GM13977 (cell line): ENCODE measurements at regions not wholly inside any gene's neighbourhood (a gene's known extent, or its start where the extent isn't known, plus 50 kb on each side); places are given as distances from the start of the nearest gene placed in this dataset.

Source experiments
- DNase-seq: peaks from one replicate; pipeline ENCODE4 v3.0.0; 2012; ENCODE audit warnings: low spot score
- in situ Hi-C: fragments of 300-500 bp; cut with MboI; formaldehyde crosslinking; loops from one replicate; pipeline ENCODE4 v1.12.0; 2022; ENCODE audit warnings: low sequenced_read_pairs, low pct_unique_long_range_greater_than_20kb, mixed read lengths, inconsistent platforms; ENCODE audit not compliant: unreplicated experiment
- TF ChIP-seq, protein P1 (sequence below): IDR thresholded peaks from 2 replicates; pipeline ENCODE4 v1.5.1; 2012; ENCODE audit warnings: mild to moderate bottlenecking, control low read depth; ENCODE audit not compliant: insufficient read depth; ENCODE audit errors: extremely low read depth, missing control alignments

DNA sequence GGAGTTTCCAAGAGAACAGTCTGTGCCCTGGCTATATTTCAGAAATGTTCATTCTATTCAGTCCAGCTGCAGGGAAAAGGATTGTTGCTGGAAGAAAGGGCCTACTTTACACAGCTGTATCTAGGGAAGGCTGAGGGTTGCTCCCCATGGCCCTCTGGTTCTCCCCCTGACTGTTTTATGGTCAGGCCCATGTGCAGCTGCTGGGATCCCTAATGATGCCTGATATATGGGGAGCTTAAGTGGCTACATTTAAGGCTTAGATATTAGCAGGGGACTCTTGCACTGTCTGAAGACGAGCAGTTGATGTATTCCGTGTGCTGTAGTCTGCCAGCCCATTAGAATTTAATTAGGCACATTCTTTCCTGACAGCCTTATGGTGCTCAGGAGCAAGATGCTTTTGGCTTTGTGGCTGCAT lies 72.0 kb downstream of the FAM43A start:
- no peak for DNase-seq
- TF ChIP-seq, protein P1, sequence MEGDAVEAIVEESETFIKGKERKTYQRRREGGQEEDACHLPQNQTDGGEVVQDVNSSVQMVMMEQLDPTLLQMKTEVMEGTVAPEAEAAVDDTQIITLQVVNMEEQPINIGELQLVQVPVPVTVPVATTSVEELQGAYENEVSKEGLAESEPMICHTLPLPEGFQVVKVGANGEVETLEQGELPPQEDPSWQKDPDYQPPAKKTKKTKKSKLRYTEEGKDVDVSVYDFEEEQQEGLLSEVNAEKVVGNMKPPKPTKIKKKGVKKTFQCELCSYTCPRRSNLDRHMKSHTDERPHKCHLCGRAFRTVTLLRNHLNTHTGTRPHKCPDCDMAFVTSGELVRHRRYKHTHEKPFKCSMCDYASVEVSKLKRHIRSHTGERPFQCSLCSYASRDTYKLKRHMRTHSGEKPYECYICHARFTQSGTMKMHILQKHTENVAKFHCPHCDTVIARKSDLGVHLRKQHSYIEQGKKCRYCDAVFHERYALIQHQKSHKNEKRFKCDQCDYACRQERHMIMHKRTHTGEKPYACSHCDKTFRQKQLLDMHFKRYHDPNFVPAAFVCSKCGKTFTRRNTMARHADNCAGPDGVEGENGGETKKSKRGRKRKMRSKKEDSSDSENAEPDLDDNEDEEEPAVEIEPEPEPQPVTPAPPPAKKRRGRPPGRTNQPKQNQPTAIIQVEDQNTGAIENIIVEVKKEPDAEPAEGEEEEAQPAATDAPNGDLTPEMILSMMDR: no peak
- in situ Hi-C loops: no loop called here

DNA sequence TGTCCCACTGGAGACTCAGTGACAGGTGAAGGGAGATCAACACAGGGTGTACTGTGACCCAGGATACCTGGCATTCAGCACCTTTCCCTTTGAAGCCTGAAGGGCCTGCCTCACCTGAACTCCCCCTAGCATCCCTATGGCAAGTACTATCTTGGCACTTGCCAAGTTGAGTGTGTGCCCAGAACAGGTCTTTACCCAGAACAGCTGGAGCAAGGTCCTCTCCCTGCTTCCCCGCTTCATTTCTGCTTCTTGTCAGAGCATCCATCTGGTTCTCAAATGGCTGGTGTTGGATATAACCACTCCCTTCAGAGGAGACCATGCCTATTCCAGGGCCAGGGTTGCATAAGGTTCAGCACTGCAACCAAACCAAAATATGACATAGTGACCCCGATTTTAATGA lies 73.0 kb downstream of the FAM43A start:
- no peak for DNase-seq
- TF ChIP-seq, protein P1: no peak
- in situ Hi-C loops: no loop called here

- DNase-seq: no peak
- in situ Hi-C loops: no loop called here
- TF ChIP-seq, protein P1: no peak
Measured at GRCh38 chr3:194760494-194761137, 74.9 kb downstream of the FAM43A start.

- in situ Hi-C loops: no loop called here
- no peak for DNase-seq
- TF ChIP-seq, protein P1: no peak
Measured at GRCh38 chr3:194761384-194761783, 75.7 kb downstream of the FAM43A start.

GRCh38 chr3:194766845-194767244 lies 81.2 kb downstream of the FAM43A start:
- DNase-seq: no peak
- TF ChIP-seq, protein P1: no peak
- in situ Hi-C loops: loop anchor here (5.0 kb wide), 1 partner anchor 40 kb away; no protein-coding TSS in a partner anchor

DNA sequence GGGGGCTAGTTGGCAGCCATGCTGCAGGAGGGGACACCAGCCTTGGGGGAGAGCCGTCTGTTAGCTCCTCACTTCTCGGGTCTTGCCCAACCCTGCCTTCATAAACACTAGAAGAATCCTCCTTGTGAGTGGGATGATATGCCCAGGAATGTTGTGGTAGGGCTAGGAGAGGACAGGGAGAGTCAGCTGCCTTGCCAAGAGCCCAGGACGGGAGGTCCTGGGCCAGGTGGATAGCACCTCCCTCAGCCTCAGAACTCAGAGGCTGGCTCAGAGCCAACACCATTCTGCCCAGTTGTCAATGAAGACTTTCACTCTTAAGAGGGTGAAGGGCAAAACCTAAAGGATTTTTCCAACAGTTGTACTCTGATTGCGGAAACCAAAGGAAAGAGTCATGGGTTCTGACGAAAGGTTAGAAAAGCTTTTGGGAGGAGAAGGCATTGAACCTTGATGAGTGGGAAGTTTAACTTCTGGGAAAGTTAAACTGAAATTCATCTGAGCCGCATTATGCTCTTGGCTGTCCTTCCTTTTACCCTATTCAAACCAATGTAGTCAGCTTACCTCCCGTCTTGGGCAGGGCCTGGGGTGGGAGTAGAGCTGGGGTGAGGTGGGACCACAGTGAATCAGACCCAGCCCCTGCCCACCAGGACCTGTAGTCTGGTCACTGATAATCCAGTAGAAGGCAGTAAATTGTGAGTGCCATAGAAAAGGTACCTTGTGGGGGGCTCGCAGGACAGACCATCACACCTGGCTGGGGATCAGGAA lies 81.9 kb downstream of the FAM43A start:
- in situ Hi-C loops: loop anchor here (5.0 kb wide), 1 partner anchor 40 kb away; no protein-coding TSS in a partner anchor
- TF ChIP-seq, protein P1: no peak
- DNase-seq: no peak
